ENCODE measurements at regions not wholly inside any gene's neighbourhood (a gene's known extent, or its start where the extent isn't known, plus 50 kb on each side); places are given as distances from the start of the nearest gene placed in this dataset.

DNA sequence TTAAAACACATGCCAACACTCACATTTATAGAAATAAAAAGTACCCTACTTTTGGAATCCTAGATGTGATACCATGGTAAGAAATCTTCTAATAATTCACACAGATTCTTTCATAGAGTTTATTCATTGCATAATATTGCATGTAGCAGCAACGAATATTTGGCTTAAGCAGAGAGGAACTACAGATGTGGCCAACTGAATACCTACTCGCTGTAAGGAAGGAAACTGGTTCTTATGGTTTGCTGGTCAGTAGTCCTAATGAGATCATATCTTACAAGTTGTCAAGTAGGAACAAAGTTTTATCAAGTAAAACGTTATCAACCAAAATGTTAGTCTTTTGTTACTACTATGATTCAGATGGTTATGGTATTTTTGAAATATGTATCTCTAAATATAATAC, 996.1 kb downstream of the PDHA2 start:
- TF ChIP-seq, protein P1, sequence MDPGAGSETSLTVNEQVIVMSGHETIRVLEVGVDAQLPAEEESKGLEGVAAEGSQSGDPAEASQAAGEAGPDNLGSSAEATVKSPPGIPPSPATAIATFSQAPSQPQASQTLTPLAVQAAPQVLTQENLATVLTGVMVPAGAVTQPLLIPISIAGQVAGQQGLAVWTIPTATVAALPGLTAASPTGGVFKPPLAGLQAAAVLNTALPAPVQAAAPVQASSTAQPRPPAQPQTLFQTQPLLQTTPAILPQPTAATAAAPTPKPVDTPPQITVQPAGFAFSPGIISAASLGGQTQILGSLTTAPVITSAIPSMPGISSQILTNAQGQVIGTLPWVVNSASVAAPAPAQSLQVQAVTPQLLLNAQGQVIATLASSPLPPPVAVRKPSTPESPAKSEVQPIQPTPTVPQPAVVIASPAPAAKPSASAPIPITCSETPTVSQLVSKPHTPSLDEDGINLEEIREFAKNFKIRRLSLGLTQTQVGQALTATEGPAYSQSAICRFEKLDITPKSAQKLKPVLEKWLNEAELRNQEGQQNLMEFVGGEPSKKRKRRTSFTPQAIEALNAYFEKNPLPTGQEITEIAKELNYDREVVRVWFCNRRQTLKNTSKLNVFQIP (CRISPR knock-in tag; IDR thresholded peaks at IDR 0.05; ENCODE audit: borderline replicate concordance, low read depth) = no peak
- no peak for TF ChIP-seq ZNF8 (CRISPR knock-in tag; IDR thresholded peaks at IDR 0.05)
